NCI-H460 (cell line): ENCODE measurements at regions not wholly inside any gene's neighbourhood (a gene's known extent, or its start where the extent isn't known, plus 50 kb on each side); places are given as distances from the start of the nearest gene placed in this dataset.

Experiments
- DNase-seq: peaks from one replicate; pipeline ENCODE4 v3.0.0-alpha.2; 2016; ENCODE audit warnings: low read depth; ENCODE audit errors: extremely low read depth

GRCh38 chr13:100818711-100819110, 144.1 kb upstream of the TMTC4 start:
- no peak for DNase-seq

GRCh38 chr13:100817928-100818327, 143.3 kb upstream of the TMTC4 start:
- DNase-seq: no peak

GRCh38 chr13:100815476-100816046, 141.0 kb upstream of the TMTC4 start:
- no peak for DNase-seq

GRCh38 chr13:100812982-100813584, 138.5 kb upstream of the TMTC4 start:
- DNase-seq: no peak

GRCh38 chr13:100811928-100812327, 137.3 kb upstream of the TMTC4 start:
- no peak for DNase-seq

GRCh38 chr13:100811024-100811865, 136.7 kb upstream of the TMTC4 start:
- DNase-seq: no peak

- no peak for DNase-seq
Observed at GRCh38 chr13:100810481-100810880, 135.9 kb upstream of the TMTC4 start.

GRCh38 chr13:100809856-100810255, 135.3 kb upstream of the TMTC4 start:
- DNase-seq: no peak

- no peak for DNase-seq
Observed at GRCh38 chr13:100809129-100809390, 134.5 kb upstream of the TMTC4 start.

GRCh38 chr13:100808330-100809128, 133.9 kb upstream of the TMTC4 start:
- no peak for DNase-seq

- DNase-seq: no peak
Observed at GRCh38 chr13:100803091-100803490, 128.5 kb upstream of the TMTC4 start.

GRCh38 chr13:100800283-100800875, 125.8 kb upstream of the TMTC4 start:
- no peak for DNase-seq

GRCh38 chr13:100798739-100799361, 124.3 kb upstream of the TMTC4 start:
- DNase-seq: no peak

- DNase-seq: no peak
Observed at GRCh38 chr13:100797921-100798320, 123.3 kb upstream of the TMTC4 start.

GRCh38 chr13:100796463-100796862, 121.9 kb upstream of the TMTC4 start:
- no peak for DNase-seq

GRCh38 chr13:100794575-100794974, 120.0 kb upstream of the TMTC4 start:
- no peak for DNase-seq

- DNase-seq: no peak
Observed at GRCh38 chr13:100790405-100790804, 115.8 kb upstream of the TMTC4 start.

- DNase-seq: no peak
Observed at GRCh38 chr13:100789968-100790367, 115.4 kb upstream of the TMTC4 start.

- no peak for DNase-seq
Observed at GRCh38 chr13:100789481-100789880, 114.9 kb upstream of the TMTC4 start.

GRCh38 chr13:100789025-100789424, 114.4 kb upstream of the TMTC4 start:
- no peak for DNase-seq

GRCh38 chr13:100788540-100788939, 113.9 kb upstream of the TMTC4 start:
- no peak for DNase-seq
